Keratinocyte (primary cell): ENCODE measurements at regions not wholly inside any gene's neighbourhood (a gene's known extent, or its start where the extent isn't known, plus 50 kb on each side); places are given as distances from the start of the nearest gene placed in this dataset.

Experiments
- CTCF ChIP-seq, 3 experiments: IDR thresholded peaks in 1 of 3; conservative IDR thresholded peaks in 1 of 3; optimal IDR thresholded peaks in 1 of 3; 2 replicates in 2 of 3; 3 replicates in 1 of 3; pipeline versions ENCODE3 to v1.5.1; 2011; ENCODE audit warnings: low read length in 3 of 3, mild to moderate bottlenecking in 3 of 3, moderate library complexity in 2 of 3, control low read depth in 1 of 3, inconsistent platforms in 1 of 3; ENCODE audit not compliant: insufficient read depth in 2 of 3; ENCODE audit errors: extremely low read depth in 1 of 3
- EZH2 ChIP-seq: IDR thresholded peaks from one replicate; pipeline ENCODE4 v1.6.1; 2012; ENCODE audit warnings: inconsistent platforms, mild to moderate bottlenecking, low read length, moderate library complexity

DNA sequence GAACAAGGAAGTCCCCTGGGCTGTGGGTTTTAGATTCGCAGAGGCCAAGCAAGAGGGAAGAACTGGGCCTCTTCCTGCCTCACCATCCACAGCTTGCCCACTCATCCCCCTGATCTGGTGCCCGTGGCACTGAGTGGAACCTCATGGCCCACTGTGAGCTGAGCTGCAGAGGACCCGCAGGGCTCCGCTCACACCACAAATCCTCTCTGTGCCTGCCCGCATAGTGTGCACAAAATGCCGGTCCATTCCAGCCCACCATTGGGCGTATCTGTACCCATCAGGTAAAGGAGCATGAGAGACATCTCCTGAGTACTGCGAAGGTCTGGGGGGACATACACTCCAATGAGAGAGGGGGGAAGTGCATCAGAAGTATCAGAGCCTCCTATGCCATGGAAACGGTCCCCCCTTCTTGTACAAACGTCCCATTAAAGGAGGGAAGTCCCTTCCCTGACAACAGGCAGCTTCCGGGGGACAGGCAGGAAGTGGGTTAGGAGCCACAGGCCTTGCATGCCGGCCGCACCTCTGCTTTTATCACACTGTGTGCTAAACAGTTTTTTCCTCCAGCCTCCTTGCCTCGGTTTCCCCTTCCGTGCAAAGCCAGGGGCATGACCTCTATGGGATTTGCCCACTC lies 309.4 kb upstream of the DIO3 start:
- TF ChIP-seq CTCF (optimal IDR thresholded peaks at IDR 0.05 in 1 of 3, IDR thresholded peaks at IDR 0.05 in 1 of 3, conservative IDR thresholded peaks at IDR 0.05 in 1 of 3; ENCODE audit: extremely low read depth in 1 of 3, insufficient read depth in 2 of 3, low read length in 3 of 3), result no peak
- TF ChIP-seq EZH2, result no peak
